HFFc6 (cell line): ENCODE measurements at regions not wholly inside any gene's neighbourhood (a gene's known extent, or its start where the extent isn't known, plus 50 kb on each side); places are given as distances from the start of the nearest gene placed in this dataset.

Source experiments
- DNase-seq: peaks from one replicate; pipeline ENCODE4 v3.0.0-alpha.2; 2018
- H3K27ac Mint-ChIP-seq: 2 replicates; pipeline ENCODE4 v1.8.0; 2020; ENCODE audit warnings: mild to moderate bottlenecking, mixed read lengths
- H3K27me3 Mint-ChIP-seq: 2 replicates; pipeline ENCODE4 v1.8.0; 2021; ENCODE audit warnings: mild to moderate bottlenecking, moderate library complexity, mixed read lengths; ENCODE audit not compliant: insufficient read depth
- H3K36me3 Mint-ChIP-seq: 2 replicates; pipeline ENCODE4 v1.8.0; 2021; ENCODE audit warnings: low read depth, mixed read lengths
- H3K4me1 Mint-ChIP-seq: 2 replicates; pipeline ENCODE4 v1.8.0; 2020; ENCODE audit warnings: low read depth, mixed read lengths
- H3K4me3 Mint-ChIP-seq: 2 replicates; pipeline ENCODE4 v1.8.0; 2020; ENCODE audit warnings: mild to moderate bottlenecking, moderate library complexity, mixed read lengths
- H3K9me3 Mint-ChIP-seq: 2 replicates; pipeline ENCODE4 v1.8.0; 2020; ENCODE audit warnings: mild to moderate bottlenecking, mixed read lengths
- TF ChIP-seq, protein P1 (sequence below): fragments of 200-600 bp; sonication (generic); IDR thresholded peaks from 2 replicates; pipeline ENCODE4 v1.5.0; 2021; ENCODE audit warnings: antibody characterized with exemption, mild to moderate bottlenecking

DNA sequence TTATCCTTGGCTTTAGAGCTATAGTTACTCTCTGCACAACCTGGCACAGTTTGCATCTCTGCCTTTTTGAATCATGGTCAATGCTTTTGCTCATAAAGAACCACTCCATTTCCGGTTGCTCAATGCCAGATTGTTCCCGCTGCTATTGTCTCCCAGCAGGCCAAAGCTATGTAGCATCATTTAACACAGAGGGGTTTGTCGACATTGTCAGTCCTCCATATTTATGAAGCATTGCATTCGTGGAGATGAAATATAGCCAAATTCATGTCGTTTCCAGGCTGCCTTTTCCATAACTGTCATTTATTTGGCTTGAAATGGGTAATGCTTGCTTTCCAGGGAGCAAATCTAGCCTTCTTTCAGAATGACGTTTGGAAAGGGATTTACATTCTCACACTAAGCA lies 598.8 kb downstream of the EPHA7 start:
- Mint-ChIP-seq H3K36me3 (no peaks in the 10 kb centered on the region), H3K27me3 (no peaks in the 10 kb centered on the region), H3K4me1 (no peaks in the 10 kb centered on the region), H3K9me3 (peaks cover 8% of the 10 kb centered on the region), H3K27ac (no peak overlapping the region), H3K4me3 (no peak overlapping the region)
- TF ChIP-seq, protein P1, sequence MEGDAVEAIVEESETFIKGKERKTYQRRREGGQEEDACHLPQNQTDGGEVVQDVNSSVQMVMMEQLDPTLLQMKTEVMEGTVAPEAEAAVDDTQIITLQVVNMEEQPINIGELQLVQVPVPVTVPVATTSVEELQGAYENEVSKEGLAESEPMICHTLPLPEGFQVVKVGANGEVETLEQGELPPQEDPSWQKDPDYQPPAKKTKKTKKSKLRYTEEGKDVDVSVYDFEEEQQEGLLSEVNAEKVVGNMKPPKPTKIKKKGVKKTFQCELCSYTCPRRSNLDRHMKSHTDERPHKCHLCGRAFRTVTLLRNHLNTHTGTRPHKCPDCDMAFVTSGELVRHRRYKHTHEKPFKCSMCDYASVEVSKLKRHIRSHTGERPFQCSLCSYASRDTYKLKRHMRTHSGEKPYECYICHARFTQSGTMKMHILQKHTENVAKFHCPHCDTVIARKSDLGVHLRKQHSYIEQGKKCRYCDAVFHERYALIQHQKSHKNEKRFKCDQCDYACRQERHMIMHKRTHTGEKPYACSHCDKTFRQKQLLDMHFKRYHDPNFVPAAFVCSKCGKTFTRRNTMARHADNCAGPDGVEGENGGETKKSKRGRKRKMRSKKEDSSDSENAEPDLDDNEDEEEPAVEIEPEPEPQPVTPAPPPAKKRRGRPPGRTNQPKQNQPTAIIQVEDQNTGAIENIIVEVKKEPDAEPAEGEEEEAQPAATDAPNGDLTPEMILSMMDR = no peak
- DNase-seq = no peak

DNA sequence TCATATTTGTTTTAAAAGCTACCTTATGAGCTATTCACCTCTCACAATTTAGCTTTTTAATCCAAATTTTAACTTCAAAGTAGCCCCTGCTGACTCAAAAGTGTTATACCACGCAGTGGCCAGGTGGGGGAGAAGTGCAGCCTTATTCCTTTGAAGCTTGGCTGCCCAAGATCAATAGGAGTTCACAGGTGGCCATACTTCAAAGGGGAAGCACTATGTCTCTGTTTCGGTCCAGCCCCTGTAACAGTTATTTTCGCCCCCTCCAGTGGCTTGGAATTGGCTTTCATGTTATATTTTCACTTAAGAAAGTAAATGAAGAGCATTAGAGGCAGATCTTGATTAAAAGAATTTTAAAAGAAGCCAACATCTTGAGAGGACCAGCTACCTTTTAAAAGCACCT lies 608.4 kb downstream of the EPHA7 start:
- DNase-seq = no peak
- TF ChIP-seq, protein P1 = peak; percentile 50
- H3K4me1 Mint-ChIP-seq = no peaks in the 10 kb centered on the region
- no peak overlapping the region for H3K27ac Mint-ChIP-seq
- H3K4me3 Mint-ChIP-seq = no peak overlapping the region
- peaks cover 14% of the 10 kb centered on the region for H3K9me3 Mint-ChIP-seq
- no peaks in the 10 kb centered on the region for H3K36me3 Mint-ChIP-seq
- no peaks in the 10 kb centered on the region for H3K27me3 Mint-ChIP-seq

DNA sequence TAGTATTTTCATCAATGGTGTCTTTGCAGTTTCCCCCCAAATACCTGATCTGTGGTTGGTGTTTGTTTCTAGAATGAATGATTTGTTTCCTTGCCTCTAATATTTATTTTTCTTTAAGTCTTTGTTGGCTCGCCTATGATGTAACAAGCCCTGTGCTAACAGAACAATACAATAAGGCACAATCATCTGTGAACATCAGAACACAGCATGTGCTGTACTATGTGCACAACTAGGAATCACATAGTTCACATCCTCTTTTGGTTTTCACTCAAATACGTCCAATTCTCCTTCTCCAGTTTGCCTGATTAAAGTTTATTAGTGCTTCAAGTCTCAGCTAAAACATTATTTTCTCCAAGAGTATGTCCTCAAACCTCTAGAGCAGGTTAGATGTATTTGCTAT lies 613.1 kb downstream of the EPHA7 start:
- Mint-ChIP-seq H3K4me1 (no peaks in the 10 kb centered on the region), H3K36me3 (no peaks in the 10 kb centered on the region), H3K4me3 (no peak overlapping the region), H3K27me3 (no peaks in the 10 kb centered on the region), H3K9me3 (peaks cover 19% of the 10 kb centered on the region), H3K27ac (no peak overlapping the region)
- TF ChIP-seq, protein P1 = no peak
- DNase-seq = no peak

GRCh38 chr6:92791403-92791802 lies 628.0 kb downstream of the EPHA7 start:
- TF ChIP-seq, protein P1 = no peak
- no peak overlapping the region for H3K27ac Mint-ChIP-seq

GRCh38 chr6:92790381-92790780 lies 629.0 kb downstream of the EPHA7 start:
- H3K4me3 Mint-ChIP-seq = no peak overlapping the region
- no peak overlapping the region for H3K27ac Mint-ChIP-seq
- no peak for DNase-seq
- no peaks in the 10 kb centered on the region for H3K4me1 Mint-ChIP-seq
- H3K36me3 Mint-ChIP-seq = peaks cover 4% of the 10 kb centered on the region; the same call in 1 of the 2 replicates
- H3K27me3 Mint-ChIP-seq = no peaks in the 10 kb centered on the region
- peaks cover 28% of the 10 kb centered on the region for H3K9me3 Mint-ChIP-seq
- TF ChIP-seq, protein P1 = no peak

More at GRCh38 chr6:92791403-92791802, 628.0 kb downstream of the EPHA7 start:
- Mint-ChIP-seq H3K4me3 (no peak overlapping the region), H3K27me3 (no peaks in the 10 kb centered on the region), H3K4me1 (no peaks in the 10 kb centered on the region), H3K9me3 (peaks cover 34% of the 10 kb centered on the region), H3K36me3 (peaks cover 4% of the 10 kb centered on the region; the same call in 1 of the 2 replicates)
- no peak for DNase-seq

DNA sequence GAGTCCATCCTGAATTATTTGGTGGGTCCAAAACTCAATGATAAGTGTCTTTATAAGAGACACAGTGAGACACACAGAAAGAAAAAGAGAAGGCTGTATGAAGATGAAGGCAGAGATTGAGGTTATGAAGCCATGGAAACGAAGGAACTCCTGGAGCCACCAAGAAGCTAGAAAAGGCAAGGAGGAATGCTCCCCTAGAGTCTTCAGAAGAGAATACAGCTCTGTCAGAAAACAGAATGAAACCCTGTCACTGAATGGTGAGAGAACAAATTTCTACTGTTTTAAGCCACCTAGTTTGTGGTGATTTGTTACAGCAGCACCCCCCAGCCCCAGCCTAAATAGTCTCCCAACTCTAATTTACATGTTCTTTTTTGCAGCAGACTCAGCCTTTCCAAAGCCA lies 635.1 kb downstream of the EPHA7 start:
- no peaks in the 10 kb centered on the region; the same call in 1 of the 2 replicates for H3K27me3 Mint-ChIP-seq
- no peak overlapping the region for H3K27ac Mint-ChIP-seq
- peaks cover 4% of the 10 kb centered on the region; the same call in 1 of the 2 replicates for H3K36me3 Mint-ChIP-seq
- H3K9me3 Mint-ChIP-seq = peaks cover 29% of the 10 kb centered on the region
- TF ChIP-seq, protein P1 = no peak
- no peaks in the 10 kb centered on the region for H3K4me1 Mint-ChIP-seq
- H3K4me3 Mint-ChIP-seq = no peak overlapping the region
- no peak for DNase-seq
